ENCODE measurements at regions not wholly inside any gene's neighbourhood (a gene's known extent, or its start where the extent isn't known, plus 50 kb on each side); places are given as distances from the start of the nearest gene placed in this dataset.

DNA sequence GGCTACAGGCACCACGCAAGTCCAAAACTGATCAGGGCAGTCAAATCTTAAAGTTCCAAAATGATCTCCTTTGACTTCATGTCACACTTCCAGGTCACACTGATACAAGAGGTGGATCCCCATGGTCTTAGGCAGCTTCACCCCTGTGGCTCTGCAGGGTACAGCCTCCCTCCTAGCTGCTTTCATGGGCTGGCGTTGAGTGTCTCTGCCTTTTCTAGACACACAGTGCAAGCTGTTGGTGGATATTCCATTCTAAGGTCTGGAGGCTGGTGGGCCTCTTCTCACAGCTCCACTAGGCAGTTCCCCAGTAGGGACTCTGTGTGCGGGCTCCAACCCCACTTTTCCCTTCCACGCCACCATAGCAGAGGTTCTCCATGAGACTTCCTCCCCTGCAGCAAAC lies 838.2 kb upstream of the CHAC2 start:
- no peak for DNase-seq

DNA sequence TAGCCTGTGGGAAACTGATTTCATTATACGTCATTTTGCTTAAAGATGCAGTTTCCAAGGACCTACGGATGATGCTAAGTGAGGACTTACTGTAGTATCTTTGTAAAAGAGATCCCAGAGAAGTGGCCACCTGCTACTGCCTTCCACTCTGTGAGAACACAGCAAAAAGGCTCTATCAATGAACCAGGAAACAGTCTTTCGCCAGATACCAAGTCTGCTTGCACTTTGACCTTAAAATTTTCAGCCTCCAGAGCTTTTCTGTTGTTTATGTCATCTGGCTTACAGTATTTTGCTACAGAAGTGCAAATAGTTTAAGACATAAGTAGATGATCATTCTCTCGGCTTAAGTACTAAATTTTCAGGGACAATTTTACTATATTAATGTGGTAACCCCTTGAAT lies 847.9 kb upstream of the CHAC2 start:
- DNase-seq: no peak

DNA sequence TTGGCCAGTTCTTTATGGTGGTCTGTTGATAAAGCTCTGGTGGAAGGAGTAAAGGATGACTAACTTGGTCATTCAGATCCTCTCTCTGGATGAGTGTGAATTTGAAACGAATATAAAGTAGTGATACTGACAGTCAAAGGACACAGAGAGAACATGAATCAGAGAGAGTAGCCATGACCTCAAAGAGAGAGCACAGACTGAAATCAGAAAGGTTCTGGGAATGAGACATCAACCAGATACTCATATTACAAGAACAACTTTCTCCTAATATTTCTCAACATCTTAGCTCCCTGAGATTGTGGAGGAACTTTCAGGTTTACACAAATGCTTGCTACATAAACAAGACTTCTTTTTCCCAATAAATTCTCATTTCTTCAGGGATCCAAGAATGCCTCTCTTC lies 849.1 kb upstream of the CHAC2 start:
- no peak for DNase-seq

DNA sequence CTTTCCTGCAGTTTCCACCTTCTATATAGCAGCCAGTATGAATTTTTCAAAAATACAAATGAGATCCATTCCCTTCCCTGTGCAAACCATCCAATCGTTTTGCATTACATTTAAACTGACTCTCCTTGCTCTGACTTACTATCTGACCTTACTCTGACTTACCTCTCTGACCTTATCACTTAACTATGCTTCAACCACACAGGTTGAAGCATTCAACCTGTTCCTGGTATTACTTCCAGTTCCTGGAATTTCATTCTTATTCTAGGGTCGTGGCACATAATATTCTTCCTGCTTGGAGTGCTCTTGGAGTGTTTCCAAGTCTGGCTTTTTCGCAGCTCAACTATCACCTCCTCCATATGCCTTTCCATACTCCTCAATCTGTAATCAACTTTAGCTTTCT lies 850.6 kb upstream of the CHAC2 start:
- DNase-seq: no peak

DNA sequence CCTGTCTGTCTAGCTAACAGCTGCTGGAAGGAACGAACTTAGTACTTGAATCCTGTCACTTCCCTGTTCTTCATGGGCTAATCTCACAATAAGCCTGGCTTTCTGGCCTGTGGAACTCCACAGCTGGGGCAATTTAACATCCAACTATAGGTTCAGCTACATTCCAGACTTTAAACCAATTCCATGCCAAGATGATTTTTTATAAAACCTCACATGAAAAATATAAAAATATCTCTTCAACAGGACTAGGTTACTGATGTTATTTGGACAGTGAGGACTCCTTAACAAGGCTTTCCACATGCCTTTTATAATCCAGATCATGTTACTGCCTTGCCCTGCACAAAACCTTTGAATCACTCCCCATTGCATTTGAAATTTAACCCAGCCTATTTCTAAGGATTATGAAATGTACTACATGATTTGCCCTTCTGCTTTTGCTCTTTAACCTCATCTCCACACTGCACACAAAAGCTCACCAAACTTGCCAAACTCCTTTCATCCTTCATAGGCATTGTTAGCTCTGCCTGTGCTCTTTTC lies 863.2 kb upstream of the CHAC2 start:
- DNase-seq: no peak

DNA sequence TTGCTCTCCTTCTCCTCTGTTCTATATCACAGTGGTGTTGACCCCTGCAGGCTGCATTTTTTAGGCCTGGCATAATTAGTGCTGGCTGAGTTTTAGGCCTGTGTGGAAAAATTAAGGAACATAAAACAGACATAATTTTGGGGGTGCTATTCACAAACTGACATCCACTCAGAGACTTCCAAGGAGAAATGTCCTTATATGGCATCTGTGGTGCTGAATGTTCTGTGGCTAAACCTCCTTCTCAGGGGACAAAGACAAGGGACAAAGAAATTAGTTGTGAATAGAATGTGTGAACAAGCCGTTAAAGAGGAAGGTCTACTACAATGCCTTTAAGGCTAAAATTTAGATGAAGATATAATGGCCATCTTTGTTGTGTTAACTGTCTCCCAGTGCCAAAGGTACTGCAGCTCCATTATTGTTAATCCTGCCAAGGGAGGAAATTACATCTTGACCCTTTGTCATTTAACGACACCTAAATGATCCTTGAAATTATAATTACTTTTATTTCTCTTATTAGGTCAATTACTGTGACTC lies 870.0 kb upstream of the CHAC2 start:
- DNase-seq: no peak

DNA sequence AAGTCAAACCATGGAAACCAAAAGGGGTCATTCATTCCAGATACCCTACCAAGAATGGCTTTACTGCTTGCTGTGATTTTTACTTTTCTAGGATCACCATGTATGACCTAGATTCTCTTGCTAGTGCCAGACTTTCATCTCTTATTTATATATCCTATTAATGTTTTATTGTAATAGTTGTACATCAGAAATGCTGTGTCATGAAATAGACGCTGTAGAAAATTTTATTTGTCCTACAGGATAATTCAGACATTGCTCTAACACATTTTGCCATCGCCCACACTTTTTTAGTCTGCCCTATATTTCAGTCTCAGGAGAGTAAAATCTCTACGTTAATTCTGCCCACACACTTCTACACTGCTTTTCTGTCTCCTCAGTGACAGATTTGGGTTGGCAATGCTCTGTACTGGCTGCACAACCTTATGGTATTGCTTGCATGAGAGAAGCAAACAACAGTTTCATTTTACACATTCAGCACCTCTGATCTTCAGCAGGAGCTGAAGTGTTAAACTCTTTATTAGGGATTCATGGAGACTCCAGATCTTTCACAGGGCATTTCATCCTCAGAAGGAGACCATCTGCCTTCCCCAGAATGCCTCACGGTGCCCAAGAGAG lies 871.8 kb upstream of the CHAC2 start:
- DNase-seq: no peak

DNA sequence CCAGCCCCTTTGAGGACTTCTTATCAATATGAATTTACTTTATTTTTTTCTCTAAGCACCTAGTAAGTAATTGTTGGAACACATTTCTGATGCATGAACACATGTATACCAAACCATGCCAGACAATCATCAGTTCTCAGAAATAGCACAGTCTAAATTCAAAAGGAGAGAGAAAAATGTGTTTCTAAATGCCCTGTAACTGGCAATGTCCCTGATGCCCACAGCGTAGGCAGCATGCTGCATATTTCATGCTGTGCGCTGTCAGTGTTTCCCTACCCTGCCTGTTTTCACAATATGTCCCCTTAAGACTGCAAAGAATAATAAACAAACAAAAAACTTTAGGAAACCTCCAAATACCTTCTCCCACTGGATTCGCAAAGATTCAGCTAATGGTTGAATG lies 881.0 kb upstream of the CHAC2 start:
- no peak for DNase-seq

DNA sequence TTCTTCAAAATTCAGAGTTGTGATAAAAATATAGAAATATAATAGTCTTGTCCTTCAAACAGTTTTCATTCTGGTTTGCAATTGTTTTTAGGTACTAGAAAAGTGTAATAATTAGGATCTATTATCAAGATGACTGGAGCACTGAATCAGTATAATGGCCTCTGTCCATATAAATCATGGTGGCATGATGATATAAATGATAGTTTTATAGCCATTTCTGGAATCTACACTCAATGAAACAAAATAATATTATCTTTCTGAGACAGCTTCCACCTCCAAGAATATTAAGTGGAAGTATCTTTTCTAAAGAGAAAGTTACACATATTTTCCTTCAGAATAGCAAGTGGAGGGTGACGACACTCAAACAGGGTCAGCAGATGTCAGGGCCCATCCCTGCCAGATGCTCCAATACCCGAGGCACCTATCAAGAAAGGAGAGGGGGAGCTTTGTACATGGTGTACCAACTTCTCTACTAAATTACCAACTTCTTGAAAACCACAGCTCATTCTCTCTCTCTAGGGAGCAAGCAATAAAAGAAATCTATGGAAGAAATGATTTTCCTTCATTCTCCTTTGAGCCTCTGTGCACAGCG lies 882.7 kb upstream of the CHAC2 start:
- no peak for DNase-seq

DNA sequence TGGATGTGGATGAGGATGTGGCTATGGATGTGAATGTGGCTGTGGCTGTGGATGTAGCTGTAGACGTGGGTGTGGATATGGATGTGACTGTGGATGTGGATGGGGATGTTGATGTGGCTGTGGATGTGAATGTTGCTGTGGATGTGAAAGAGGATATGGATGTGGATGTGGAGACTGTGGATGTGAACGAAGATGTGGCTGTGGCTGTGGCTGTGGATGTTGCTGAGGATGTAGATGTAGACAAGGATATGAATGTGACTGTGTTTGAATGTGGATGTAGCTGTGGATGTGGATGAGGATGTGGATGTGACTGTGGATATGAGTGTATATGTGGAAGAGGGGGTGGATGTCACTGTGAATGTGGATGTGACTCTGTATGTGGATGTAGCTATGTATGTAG lies 884.6 kb upstream of the CHAC2 start:
- DNase-seq: no peak

DNA sequence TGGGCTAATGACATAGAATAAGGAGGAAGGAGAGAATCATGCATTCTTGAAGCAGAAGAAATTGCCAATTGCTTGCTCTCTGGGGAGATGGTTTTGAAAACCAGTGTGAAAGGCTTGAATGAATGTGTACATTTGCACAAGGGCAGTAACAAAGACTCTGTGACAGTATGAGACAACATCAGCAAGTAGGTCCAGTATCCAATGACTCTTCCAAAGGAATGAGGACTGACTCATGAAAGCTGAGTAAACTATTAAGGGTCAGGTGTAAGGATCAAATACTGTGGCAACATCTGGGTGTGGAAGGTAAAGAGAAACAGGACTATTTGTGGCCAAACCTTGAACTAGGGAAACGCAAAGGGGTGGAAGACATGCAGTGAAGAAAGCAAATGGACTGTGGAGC lies 886.0 kb upstream of the CHAC2 start:
- no peak for DNase-seq

DNA sequence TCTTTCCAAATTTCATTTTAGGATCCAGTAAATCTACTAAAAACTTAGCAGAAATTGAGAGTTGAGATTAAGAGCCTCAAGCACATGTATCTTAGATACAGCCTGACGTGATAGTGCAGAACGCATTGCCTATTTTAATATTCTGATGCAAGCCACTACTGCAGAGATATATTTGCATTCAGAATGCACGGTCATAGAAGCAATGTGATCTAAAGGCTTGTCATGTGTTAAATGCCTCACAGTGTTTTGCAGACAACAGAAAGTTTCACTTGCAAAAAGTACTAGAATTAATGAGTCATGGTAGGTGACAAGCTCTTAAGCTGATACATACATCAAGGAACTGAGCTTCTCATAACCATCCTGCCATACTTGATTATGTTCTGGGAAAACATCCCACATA lies 886.7 kb upstream of the CHAC2 start:
- DNase-seq: no peak

DNA sequence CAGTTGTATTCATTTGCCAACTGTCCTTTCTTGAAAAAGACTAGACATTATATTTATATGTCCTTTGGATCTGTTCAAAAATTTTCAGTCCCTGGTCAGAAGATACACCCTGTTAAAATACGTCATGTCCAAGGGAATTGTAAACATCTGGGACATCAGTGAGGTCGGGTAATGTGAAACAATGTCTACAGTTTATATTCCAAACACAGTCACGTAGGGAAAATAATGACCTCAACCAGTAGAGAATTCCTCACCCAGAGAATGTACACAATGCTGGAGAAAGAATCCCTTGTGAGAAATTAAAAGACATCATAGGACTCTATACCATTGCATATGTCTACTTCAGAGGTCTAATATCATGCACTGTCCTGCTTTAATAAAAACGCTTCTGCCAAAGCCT lies 888.0 kb upstream of the CHAC2 start:
- no peak for DNase-seq

DNA sequence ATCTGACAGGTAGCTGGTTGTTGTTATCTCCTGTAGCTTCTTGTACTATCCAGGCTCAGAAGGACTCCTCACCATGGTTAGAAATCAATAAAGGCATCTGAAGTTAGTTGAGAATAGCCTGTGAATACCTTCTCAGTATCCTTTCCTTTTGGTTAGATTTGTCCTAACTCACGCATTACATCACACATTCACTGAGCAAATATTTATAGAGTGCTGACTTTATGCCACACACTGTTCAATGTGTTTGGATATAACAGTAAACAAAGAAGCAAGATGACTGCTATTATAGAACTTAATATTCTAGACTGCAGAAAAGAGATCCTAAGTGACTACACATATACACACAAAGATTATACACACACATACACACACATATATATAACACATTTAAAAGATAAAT lies 889.9 kb upstream of the CHAC2 start:
- no peak for DNase-seq

DNA sequence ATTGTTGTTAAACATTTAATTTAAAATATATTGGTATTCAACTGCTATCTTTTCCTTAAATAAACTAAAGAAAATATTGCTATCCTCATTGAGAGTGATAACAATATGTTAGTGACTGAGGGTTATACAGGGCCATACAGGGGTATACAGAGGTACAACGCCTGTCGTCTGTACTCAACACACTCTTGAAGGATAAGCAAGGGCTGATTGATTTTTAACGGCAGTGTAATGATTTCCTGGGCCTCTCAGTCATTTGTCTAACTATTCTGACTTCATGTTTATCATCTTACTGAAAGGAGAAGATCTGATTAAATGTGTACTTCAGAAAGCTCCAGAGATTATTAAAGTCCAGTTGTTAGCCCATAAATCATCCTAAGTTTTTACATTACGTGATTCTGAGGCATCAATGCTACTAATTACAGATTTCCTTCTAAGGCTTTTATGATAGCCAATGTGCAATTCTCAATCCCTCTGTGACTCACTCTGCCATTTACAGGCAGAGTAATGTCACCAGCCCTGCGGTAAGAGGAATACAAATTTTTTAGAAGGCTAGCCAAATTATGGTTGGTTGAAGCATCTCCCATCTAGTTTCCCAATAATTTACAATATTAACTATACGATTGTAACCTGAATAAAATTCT lies 893.0 kb upstream of the CHAC2 start:
- no peak for DNase-seq

DNA sequence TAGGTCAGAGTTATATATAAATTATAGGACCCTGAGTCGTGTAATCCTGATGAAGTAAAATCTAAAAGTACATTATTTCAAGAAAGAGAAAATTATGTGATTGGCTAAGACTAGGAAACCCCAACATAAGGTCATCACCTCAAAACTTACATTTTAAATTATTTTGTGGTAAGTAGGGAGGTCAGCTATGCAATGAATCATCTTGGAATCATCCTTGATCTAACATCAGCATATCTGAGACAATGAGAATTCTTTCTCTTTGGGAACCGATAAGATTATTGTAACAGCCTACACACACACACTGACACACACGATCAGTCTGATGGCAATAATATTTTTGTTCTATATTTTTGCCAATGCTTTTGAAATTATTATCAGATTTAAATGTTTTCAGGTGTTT lies 904.8 kb upstream of the CHAC2 start:
- DNase-seq: no peak

DNA sequence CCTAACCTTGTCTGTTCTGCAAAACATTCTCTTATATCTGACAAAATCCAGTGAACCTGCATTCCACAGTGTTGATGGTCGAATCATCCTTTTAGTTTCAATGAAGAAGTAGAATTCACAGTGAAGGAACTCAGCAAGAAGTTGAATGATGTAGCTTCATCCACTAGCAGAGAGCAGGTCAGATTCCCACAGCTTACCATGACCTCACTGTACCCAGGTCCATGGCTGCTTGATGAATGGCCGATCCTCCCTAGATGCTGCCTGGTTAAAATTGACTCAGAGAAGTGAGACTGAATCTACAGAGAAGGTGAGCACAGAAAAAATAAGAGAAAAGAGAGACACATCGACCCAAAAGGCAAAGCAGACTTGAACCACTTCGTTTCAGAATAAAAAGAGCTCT lies 906.0 kb upstream of the CHAC2 start:
- no peak for DNase-seq

DNA sequence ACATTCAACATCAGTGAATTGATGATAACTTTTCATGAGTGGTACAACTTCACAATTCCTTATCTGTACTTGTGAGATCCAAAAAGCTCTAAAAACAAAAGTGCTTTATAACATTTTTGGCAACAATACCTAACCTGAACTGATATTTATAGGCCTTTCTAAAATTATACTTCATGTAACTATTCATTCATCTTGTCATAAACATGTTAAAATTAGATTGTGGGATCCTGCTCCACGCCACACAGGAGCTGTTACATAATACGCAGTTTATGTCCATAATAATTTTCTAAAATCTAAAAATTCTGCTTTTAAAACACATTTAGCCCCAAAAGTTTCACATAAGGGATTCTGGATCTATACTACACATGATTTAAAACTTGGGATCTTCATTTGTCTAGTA lies 908.5 kb upstream of the CHAC2 start:
- no peak for DNase-seq

DNA sequence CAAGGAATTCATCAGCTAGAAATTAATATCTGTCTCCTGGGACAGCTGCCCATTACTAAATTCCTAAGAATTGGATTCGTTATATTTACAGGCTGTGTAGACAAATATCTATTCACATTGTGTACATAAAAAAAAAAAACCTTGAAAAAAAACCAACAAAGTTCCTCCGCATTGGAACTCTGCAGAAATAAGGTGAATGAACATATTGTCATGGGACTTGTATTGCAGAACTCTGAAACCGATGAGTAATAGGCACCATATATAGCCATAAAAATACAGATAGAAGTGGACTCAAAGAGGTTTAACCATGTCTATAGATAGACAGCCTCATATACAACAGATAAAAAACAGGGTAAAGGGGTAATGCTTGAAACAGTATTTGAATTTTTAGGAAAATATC lies 909.9 kb upstream of the CHAC2 start:
- DNase-seq: no peak

DNA sequence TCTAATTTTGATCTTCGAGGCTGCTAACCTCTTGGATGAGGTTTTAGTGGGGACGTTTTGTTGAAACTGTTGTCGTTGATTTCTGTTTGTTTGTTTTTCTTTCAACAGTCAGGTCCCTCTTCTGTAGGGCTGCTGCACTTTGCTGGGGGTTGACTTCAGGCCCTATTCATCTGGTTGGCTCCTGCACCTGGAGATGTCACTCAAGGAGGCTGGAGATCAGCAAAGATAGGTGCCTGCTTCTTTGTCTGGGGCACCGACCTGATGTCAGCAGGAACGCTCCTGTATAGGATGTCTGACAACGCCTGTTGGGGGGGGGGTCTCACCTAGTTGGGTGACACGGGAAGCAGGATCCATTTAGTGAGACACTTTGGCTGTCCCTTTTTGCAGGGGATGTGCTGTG lies 915.6 kb upstream of the CHAC2 start:
- DNase-seq: no peak

DNA sequence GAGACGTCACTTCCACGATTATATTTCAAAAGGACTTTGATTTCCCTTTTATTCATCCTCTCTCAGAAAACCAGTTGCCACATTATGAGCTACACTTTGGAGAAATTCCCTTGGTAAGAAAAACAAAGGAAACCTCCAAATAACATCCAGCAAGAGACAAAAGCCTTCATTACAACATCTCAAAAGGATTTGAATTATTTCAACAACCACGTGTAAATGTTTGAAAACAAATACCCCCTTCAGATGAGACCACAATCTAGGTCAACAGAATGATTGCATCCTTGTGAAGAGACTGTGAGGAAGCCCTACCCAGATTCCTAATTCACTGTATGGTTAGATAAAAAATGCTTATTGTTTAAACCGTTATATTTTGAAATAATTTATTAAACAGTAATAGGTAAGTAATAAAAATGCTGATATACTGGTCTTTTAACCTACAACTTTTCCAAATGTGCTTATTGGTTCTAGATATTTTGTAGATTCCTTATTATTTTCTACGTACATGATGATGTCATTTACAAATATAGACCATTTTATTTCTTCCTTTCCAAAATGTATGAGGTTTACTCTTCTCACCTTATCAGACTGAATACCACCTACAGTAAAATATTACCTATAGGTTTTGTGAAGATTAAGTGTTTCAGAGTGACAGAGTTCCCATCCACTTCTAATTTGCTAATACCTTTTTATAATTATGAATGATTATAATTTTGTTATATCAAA lies 922.7 kb upstream of the CHAC2 start:
- DNase-seq: no peak

DNA sequence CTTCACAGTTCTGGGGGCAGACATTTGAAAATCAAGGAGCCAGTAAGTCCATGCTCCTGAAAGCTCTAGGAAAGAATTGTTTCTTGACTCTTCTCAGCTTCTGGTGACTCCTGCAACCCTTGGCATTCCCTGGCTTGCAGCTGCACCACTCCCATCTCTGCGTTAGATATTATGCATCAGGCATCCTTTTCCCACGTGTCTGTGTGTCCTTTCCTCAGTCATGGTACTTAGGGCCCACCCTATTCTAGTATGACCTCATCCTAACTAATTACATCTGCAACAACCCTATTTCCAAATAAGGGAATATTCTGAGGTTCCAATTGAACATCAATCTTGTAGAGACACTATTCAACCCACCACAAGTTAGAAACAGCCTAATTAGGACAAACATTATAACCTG lies 931.7 kb upstream of the CHAC2 start:
- DNase-seq: no peak

DNA sequence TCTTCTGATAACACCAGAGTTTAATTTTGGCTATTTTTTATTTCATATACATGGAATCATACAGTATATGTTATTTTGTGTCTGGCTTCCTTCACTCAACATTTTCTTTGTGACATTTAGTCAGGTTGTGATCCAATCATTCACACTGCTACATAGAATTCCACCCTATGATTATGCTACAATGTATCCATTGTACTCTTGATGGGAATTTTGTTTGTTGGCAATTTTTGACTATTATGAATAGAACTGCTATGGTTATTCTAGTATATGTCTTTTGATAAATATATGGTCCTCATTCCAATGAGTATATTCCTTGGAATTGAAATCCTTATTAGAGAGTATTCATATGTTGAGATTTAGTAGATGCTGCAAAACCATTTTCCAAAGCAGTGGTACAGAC lies 936.4 kb upstream of the CHAC2 start:
- DNase-seq: no peak

DNA sequence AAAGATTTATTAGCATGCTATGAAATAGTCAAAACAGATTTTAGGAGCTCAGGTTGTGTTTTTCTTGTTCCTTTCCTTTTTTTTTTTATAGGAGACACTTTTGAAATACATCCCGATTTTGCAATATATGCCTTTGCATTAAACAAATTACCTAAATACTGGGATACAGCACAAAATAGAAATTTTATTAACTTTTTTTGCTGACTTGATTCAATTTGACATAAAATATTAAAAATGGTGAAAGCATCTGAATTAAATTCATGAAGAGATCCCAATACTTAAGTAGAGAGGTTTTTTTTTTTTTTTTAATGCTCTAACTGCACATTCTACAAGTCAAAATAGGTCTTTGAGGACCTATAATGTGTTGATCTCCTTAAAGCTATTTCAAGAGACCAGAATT lies 939.5 kb upstream of the CHAC2 start:
- no peak for DNase-seq
